Mesendoderm (in vitro differentiated cells): ENCODE measurements at regions not wholly inside any gene's neighbourhood (a gene's known extent, or its start where the extent isn't known, plus 50 kb on each side); places are given as distances from the start of the nearest gene placed in this dataset.

Experiments
- DNase-seq: peaks from one replicate; pipeline ENCODE4 v3.0.0; 2013
- H2AK5ac ChIP-seq: 2 replicates; pipeline ENCODE4 v1.6.1; 2013; ENCODE audit warnings: low read length, inconsistent platforms
- H2BK120ac ChIP-seq: 2 replicates; pipeline ENCODE4 v1.6.1; 2013; ENCODE audit warnings: low read depth, mild to moderate bottlenecking, low read length, moderate library complexity, mixed read lengths
- H2BK15ac ChIP-seq: replicated peaks from 2 replicates; pipeline ENCODE4 v1.6.1; 2013; ENCODE audit warnings: low read depth, mild to moderate bottlenecking, moderate library complexity
- H2BK5ac ChIP-seq: 2 replicates; pipeline ENCODE4 v1.6.1; 2013; ENCODE audit warnings: low read length, inconsistent platforms
- H3K18ac ChIP-seq: 2 replicates; pipeline ENCODE4 v1.6.1; 2013; ENCODE audit warnings: mild to moderate bottlenecking, low read length, mixed read lengths
- H3K23ac ChIP-seq: one replicate; pipeline ENCODE4 v1.6.1; 2013; ENCODE audit warnings: low read length
- H3K27ac ChIP-seq: 2 replicates; pipeline ENCODE4 v1.5.1; 2013; ENCODE audit warnings: low read depth, mild to moderate bottlenecking, inconsistent platforms, low read length, moderate library complexity
- H3K27me3 ChIP-seq: 2 replicates; pipeline ENCODE4 v1.6.1; 2013; ENCODE audit warnings: low read length, control low read depth, mild to moderate bottlenecking, inconsistent platforms; ENCODE audit not compliant: insufficient read depth, poor library complexity
- H3K36me3 ChIP-seq: 2 replicates; pipeline ENCODE4 v1.6.1; 2013; ENCODE audit warnings: low read length, inconsistent platforms; ENCODE audit not compliant: control insufficient read depth, insufficient read depth
- H3K4ac ChIP-seq: one replicate; pipeline ENCODE4 v1.6.1; 2013; ENCODE audit warnings: low read depth, mild to moderate bottlenecking, low read length, moderate library complexity
- H3K4me1 ChIP-seq: 2 replicates; pipeline ENCODE4 v1.6.1; 2013; ENCODE audit warnings: low read depth, low read length, inconsistent platforms; ENCODE audit not compliant: control insufficient read depth
- H3K4me2 ChIP-seq: 2 replicates; pipeline ENCODE4 v1.6.1; 2013; ENCODE audit warnings: low read length
- H3K4me3 ChIP-seq: 2 replicates; pipeline ENCODE4 v1.5.1; 2013; ENCODE audit warnings: mild to moderate bottlenecking, low read length
- H3K56ac ChIP-seq: one replicate; pipeline ENCODE4 v1.6.1; 2013; ENCODE audit warnings: low read length
- H3K79me1 ChIP-seq: 2 replicates; pipeline ENCODE4 v1.6.1; 2013; ENCODE audit warnings: low read length, inconsistent platforms
- H3K79me2 ChIP-seq: 2 replicates; pipeline ENCODE4 v1.6.1; 2013; ENCODE audit warnings: mild to moderate bottlenecking, low read length; ENCODE audit not compliant: control insufficient read depth, insufficient read depth
- H3K9ac ChIP-seq: 2 replicates; pipeline ENCODE4 v1.6.1; 2013; ENCODE audit warnings: low read length, inconsistent platforms
- H4K5ac ChIP-seq: one replicate; pipeline ENCODE4 v1.6.1; 2013; ENCODE audit warnings: low read length
- H4K8ac ChIP-seq: one replicate; pipeline ENCODE4 v1.6.1; 2013; ENCODE audit warnings: low read depth, mild to moderate bottlenecking, control low read depth, low read length, moderate library complexity
- WGBS: extraction: QIAGEN DNeasy Blood & Tissue Kit; methylation state at CpG from one replicate; pipeline ENCODE4 v1.1.7; 2013; ENCODE audit warnings: low lambda C conversion rate, missing lambda C conversion rate; ENCODE audit not compliant: insufficient coverage; ENCODE audit errors: extremely low coverage; 5-methylcytosine and 5-hydroxymethylcytosine counted together

- no peaks in the 10 kb centered on the region for H3K27me3 ChIP-seq
- H4K5ac ChIP-seq, result no peak overlapping the region
- H3K18ac ChIP-seq, result no peak overlapping the region
- no peak overlapping the region for H3K4me3 ChIP-seq
- H3K56ac ChIP-seq, result no peak overlapping the region
- no peak overlapping the region for H3K4ac ChIP-seq
- no peaks in the 10 kb centered on the region for H3K4me1 ChIP-seq
- H2BK5ac ChIP-seq, result no peak overlapping the region
- H2BK120ac ChIP-seq, result no peak overlapping the region
- no peak for DNase-seq
- no peaks in the 10 kb centered on the region for H3K79me1 ChIP-seq
- H4K8ac ChIP-seq, result no peak overlapping the region
- no CpG with 5 or more reads among the region's 3 CpGs for WGBS
- no peaks in the 10 kb centered on the region for H3K79me2 ChIP-seq
- H3K36me3 ChIP-seq, result no peaks in the 10 kb centered on the region
- H3K27ac ChIP-seq, result no peak overlapping the region
- H3K9ac ChIP-seq, result no peak overlapping the region
- no peak overlapping the region for H2AK5ac ChIP-seq
- no peak overlapping the region for H3K4me2 ChIP-seq
- H3K23ac ChIP-seq, result no peak overlapping the region
- H2BK15ac ChIP-seq, result no peak overlapping the region
Observed at GRCh38 chr9:86578722-86579121, 224.5 kb upstream of the TUT7 start.

- no peak overlapping the region for H2AK5ac ChIP-seq
- WGBS, result no CpG with 5 or more reads among the region's 30 CpGs
Observed at GRCh38 chr9:86577420-86578333, 223.5 kb upstream of the TUT7 start.

GRCh38 chr9:86575825-86576525, 221.8 kb upstream of the TUT7 start:
- no CpG with 5 or more reads among the region's 9 CpGs for WGBS
- Histone ChIP-seq H3K79me1 (no peaks in the 10 kb centered on the region), H3K79me2 (no peaks in the 10 kb centered on the region), H3K4me1 (no peaks in the 10 kb centered on the region), H2BK5ac (no peak overlapping the region), H3K56ac (no peak overlapping the region), H3K9ac (no peak overlapping the region), H3K18ac (no peak overlapping the region), H3K4me2 (no peak overlapping the region), H4K5ac (no peak overlapping the region), H3K27ac (no peak overlapping the region), H3K4ac (no peak overlapping the region), H3K27me3 (no peaks in the 10 kb centered on the region), H4K8ac (no peak overlapping the region), H2BK120ac (no peak overlapping the region), H3K23ac (no peak overlapping the region), H3K4me3 (no peak overlapping the region), H3K36me3 (no peaks in the 10 kb centered on the region), H2BK15ac (no peak overlapping the region), H2AK5ac (no peak overlapping the region)
- no peak for DNase-seq

More at GRCh38 chr9:86577420-86578333, 223.5 kb upstream of the TUT7 start:
- no peaks in the 10 kb centered on the region for H3K4me1 ChIP-seq
- no peak overlapping the region for H2BK120ac ChIP-seq
- no peak overlapping the region for H4K8ac ChIP-seq
- no peak overlapping the region for H3K18ac ChIP-seq
- no peaks in the 10 kb centered on the region for H3K79me2 ChIP-seq
- H3K9ac ChIP-seq, result no peak overlapping the region
- no peak overlapping the region for H4K5ac ChIP-seq
- DNase-seq, result no peak
- H3K4me3 ChIP-seq, result no peak overlapping the region
- no peak overlapping the region for H3K4ac ChIP-seq
- no peak overlapping the region for H2BK15ac ChIP-seq
- H3K79me1 ChIP-seq, result no peaks in the 10 kb centered on the region
- H3K36me3 ChIP-seq, result no peaks in the 10 kb centered on the region
- H3K56ac ChIP-seq, result no peak overlapping the region
- H3K27ac ChIP-seq, result no peak overlapping the region
- H3K23ac ChIP-seq, result no peak overlapping the region
- no peak overlapping the region for H2BK5ac ChIP-seq
- H3K27me3 ChIP-seq, result no peaks in the 10 kb centered on the region
- H3K4me2 ChIP-seq, result no peak overlapping the region

GRCh38 chr9:86575137-86575536, 220.9 kb upstream of the TUT7 start:
- Histone ChIP-seq H2BK5ac (no peak overlapping the region), H3K36me3 (no peaks in the 10 kb centered on the region), H3K4ac (no peak overlapping the region), H3K79me2 (no peaks in the 10 kb centered on the region), H3K18ac (no peak overlapping the region), H3K9ac (no peak overlapping the region), H3K23ac (no peak overlapping the region), H2BK15ac (no peak overlapping the region), H3K79me1 (no peaks in the 10 kb centered on the region), H4K8ac (no peak overlapping the region), H2BK120ac (no peak overlapping the region), H3K27ac (no peak overlapping the region), H3K56ac (no peak overlapping the region), H2AK5ac (no peak overlapping the region), H3K27me3 (no peaks in the 10 kb centered on the region), H4K5ac (no peak overlapping the region), H3K4me2 (no peak overlapping the region), H3K4me1 (no peaks in the 10 kb centered on the region), H3K4me3 (no peak overlapping the region)
- no peak for DNase-seq

GRCh38 chr9:86573886-86574285, 219.7 kb upstream of the TUT7 start:
- Histone ChIP-seq H3K4me2 (no peak overlapping the region), H3K4me3 (no peak overlapping the region), H3K18ac (no peak overlapping the region), H3K27ac (no peak overlapping the region), H3K79me1 (no peaks in the 10 kb centered on the region), H2BK120ac (no peak overlapping the region), H3K9ac (no peak overlapping the region), H2BK5ac (no peak overlapping the region), H3K79me2 (no peaks in the 10 kb centered on the region), H2BK15ac (no peak overlapping the region), H4K5ac (no peak overlapping the region), H3K23ac (no peak overlapping the region), H3K36me3 (no peaks in the 10 kb centered on the region), H3K27me3 (no peaks in the 10 kb centered on the region), H3K56ac (no peak overlapping the region), H4K8ac (no peak overlapping the region), H3K4me1 (no peaks in the 10 kb centered on the region), H2AK5ac (no peak overlapping the region), H3K4ac (no peak overlapping the region)
- no CpG with 5 or more reads among the region's 2 CpGs for WGBS
- DNase-seq, result no peak
